Mesodermal cell (in vitro differentiated cells): ENCODE measurements at regions not wholly inside any gene's neighbourhood (a gene's known extent, or its start where the extent isn't known, plus 50 kb on each side); places are given as distances from the start of the nearest gene placed in this dataset.

Source experiments
- H3K27ac ChIP-seq: 2 replicates; pipeline ENCODE4 v1.7.0; 2013; ENCODE audit warnings: mild to moderate bottlenecking, low read depth, low read length, moderate library complexity; ENCODE audit not compliant: severe bottlenecking
- H3K36me3 ChIP-seq: 2 replicates; pipeline ENCODE4 v1.7.1; 2013; ENCODE audit warnings: mild to moderate bottlenecking, low read length, moderate library complexity; ENCODE audit not compliant: control insufficient read depth, insufficient read depth
- H3K4me1 ChIP-seq: one replicate; pipeline ENCODE4 v1.7.1; 2013; ENCODE audit warnings: mild to moderate bottlenecking, low read length; ENCODE audit not compliant: insufficient read depth, control insufficient read depth, poor library complexity, severe bottlenecking
- H3K4me3 ChIP-seq: 2 replicates; pipeline ENCODE4 v1.7.0; 2013; ENCODE audit warnings: low read length, control low read depth, mild to moderate bottlenecking; ENCODE audit not compliant: insufficient read depth, poor library complexity, severe bottlenecking; ENCODE audit errors: extremely low read depth
- H3K9me3 ChIP-seq: 2 replicates; pipeline ENCODE4 v1.7.1; 2013; ENCODE audit warnings: mild to moderate bottlenecking, low read length, moderate library complexity; ENCODE audit not compliant: control insufficient read depth
- WGBS, 2 experiments: methylation state at CpG; one replicate each; pipeline ENCODE4 v1.1.5; 2013; ENCODE audit warnings: missing lambda C conversion rate in 2 of 2; ENCODE audit not compliant: insufficient coverage in 2 of 2; 5-methylcytosine and 5-hydroxymethylcytosine counted together

GRCh38 chr5:173538018-173538417 is 78.4 kb downstream of the BOD1 start:
- Histone ChIP-seq H3K27ac (no peak overlapping the region), H3K9me3 (no peaks in the 10 kb centered on the region), H3K4me1 (peaks cover 7% of the 10 kb centered on the region), H3K36me3 (no peaks in the 10 kb centered on the region), H3K4me3 (no peak overlapping the region)
- WGBS, 2 experiments: 88 to 93% methylated on average over 3 to 6 of the region's 6 CpGs

GRCh38 chr5:173537228-173537627 is 79.2 kb downstream of the BOD1 start:
- Histone ChIP-seq H3K4me1 (peaks cover 7% of the 10 kb centered on the region), H3K9me3 (no peaks in the 10 kb centered on the region), H3K4me3 (no peak overlapping the region), H3K36me3 (no peaks in the 10 kb centered on the region), H3K27ac (no peak overlapping the region)
- WGBS, 2 experiments: 94% methylated on average over 2 to 3 of the region's 5 CpGs

GRCh38 chr5:173535976-173536639 is 80.3 kb downstream of the BOD1 start:
- no peaks in the 10 kb centered on the region for H3K36me3 ChIP-seq
- WGBS, 2 experiments: 100% methylated on average over 1 of the region's 3 CpGs; no CpG with 5 or more reads in 1 of the 2 experiments
- H3K4me3 ChIP-seq: no peak overlapping the region
- H3K4me1 ChIP-seq: peaks cover 7% of the 10 kb centered on the region
- H3K27ac ChIP-seq: no peak overlapping the region
- no peaks in the 10 kb centered on the region for H3K9me3 ChIP-seq

- Histone ChIP-seq H3K9me3 (no peaks in the 10 kb centered on the region), H3K4me3 (no peak overlapping the region), H3K4me1 (peaks cover 7% of the 10 kb centered on the region), H3K36me3 (no peaks in the 10 kb centered on the region), H3K27ac (no peak overlapping the region)
- 100% methylated on average over 1 of the region's 1 CpG; no CpG with 5 or more reads in 1 of the 2 experiments for WGBS, 2 experiments
These were observed 81.1 kb downstream of the BOD1 start for GRCh38 chr5:173535166-173535975.

- no peaks in the 10 kb centered on the region for H3K36me3 ChIP-seq
- H3K4me3 ChIP-seq: no peak overlapping the region
- 94 to 95% methylated on average over 2 of the region's 2 CpGs for WGBS, 2 experiments
- H3K9me3 ChIP-seq: no peaks in the 10 kb centered on the region
- no peak overlapping the region for H3K27ac ChIP-seq
- peaks cover 7% of the 10 kb centered on the region for H3K4me1 ChIP-seq
These were observed 81.8 kb downstream of the BOD1 start for GRCh38 chr5:173534664-173535063.

GRCh38 chr5:173534031-173534430 is 82.4 kb downstream of the BOD1 start:
- Histone ChIP-seq H3K9me3 (no peaks in the 10 kb centered on the region), H3K36me3 (no peaks in the 10 kb centered on the region), H3K27ac (no peak overlapping the region), H3K4me3 (no peak overlapping the region), H3K4me1 (peaks cover 7% of the 10 kb centered on the region)
- WGBS, 2 experiments: no CpG with 5 or more reads among the region's 1 CpG

- Histone ChIP-seq H3K4me1 (peaks cover 7% of the 10 kb centered on the region), H3K9me3 (no peaks in the 10 kb centered on the region), H3K36me3 (no peaks in the 10 kb centered on the region), H3K27ac (no peak overlapping the region), H3K4me3 (no peak overlapping the region)
- 79 to 98% methylated on average over 4 of the region's 6 CpGs for WGBS, 2 experiments
These were observed 83.7 kb downstream of the BOD1 start for GRCh38 chr5:173532689-173533250.

GRCh38 chr5:173531863-173532262 is 84.6 kb downstream of the BOD1 start:
- Histone ChIP-seq H3K4me3 (no peak overlapping the region), H3K36me3 (no peaks in the 10 kb centered on the region), H3K4me1 (peaks cover 7% of the 10 kb centered on the region), H3K27ac (no peak overlapping the region), H3K9me3 (no peaks in the 10 kb centered on the region)
- WGBS, 2 experiments: 91% methylated on average over 9 of the region's 9 CpGs

- Histone ChIP-seq H3K9me3 (no peaks in the 10 kb centered on the region), H3K27ac (no peak overlapping the region), H3K4me1 (no peaks in the 10 kb centered on the region), H3K36me3 (no peaks in the 10 kb centered on the region), H3K4me3 (no peak overlapping the region)
- 65 to 93% methylated on average over 2 of the region's 4 CpGs for WGBS, 2 experiments
These were observed 85.9 kb downstream of the BOD1 start for GRCh38 chr5:173530547-173530946.

GRCh38 chr5:173529861-173530260 is 86.6 kb downstream of the BOD1 start:
- Histone ChIP-seq H3K4me1 (no peaks in the 10 kb centered on the region), H3K9me3 (no peaks in the 10 kb centered on the region), H3K27ac (no peak overlapping the region), H3K4me3 (no peak overlapping the region), H3K36me3 (no peaks in the 10 kb centered on the region)
- WGBS, 2 experiments: 93 to 96% methylated on average over 2 to 3 of the region's 3 CpGs

- no peaks in the 10 kb centered on the region for H3K36me3 ChIP-seq
- H3K4me1 ChIP-seq: no peaks in the 10 kb centered on the region
- no peak overlapping the region for H3K4me3 ChIP-seq
- no peak overlapping the region for H3K27ac ChIP-seq
- no peaks in the 10 kb centered on the region for H3K9me3 ChIP-seq
- WGBS, 2 experiments: 85 to 92% methylated on average over 6 to 9 of the region's 9 CpGs
These were observed 88.8 kb downstream of the BOD1 start for GRCh38 chr5:173527671-173528070.
